ENCODE measurements at regions not wholly inside any gene's neighbourhood (a gene's known extent, or its start where the extent isn't known, plus 50 kb on each side); places are given as distances from the start of the nearest gene placed in this dataset.

- peaks cover 4% of the 10 kb centered on the region for H3K36me3 Mint-ChIP-seq
- H3K27ac Mint-ChIP-seq: peak overlapping the region; percentile 5
- TF ChIP-seq CTCF (IDR thresholded peaks at IDR 0.05; ENCODE audit: unreplicated experiment): no peak
- no peaks in the 10 kb centered on the region for H3K9me3 Mint-ChIP-seq
- H3K4me1 Mint-ChIP-seq: peaks cover 34% of the 10 kb centered on the region
- H3K27me3 Mint-ChIP-seq (ENCODE audit: low read depth): no peaks in the 10 kb centered on the region
- no peak for DNase-seq (ENCODE audit: low spot score in 2 of 2, unreplicated experiment in 2 of 2)
- H3K4me3 Mint-ChIP-seq: no peak overlapping the region
These were observed 150.1 kb upstream of the SOD1 start for GRCh38 chr21:31509194-31510017.

GRCh38 chr21:31505975-31506374 lies 153.5 kb upstream of the SOD1 start:
- Mint-ChIP-seq H3K4me3 (no peak overlapping the region), H3K9me3 (no peaks in the 10 kb centered on the region), H3K4me1 (peaks cover 64% of the 10 kb centered on the region), H3K27ac (peak overlapping the region; percentile 37), H3K27me3 (ENCODE audit: low read depth) (no peaks in the 10 kb centered on the region), H3K36me3 (peaks cover 4% of the 10 kb centered on the region)
- no peak for TF ChIP-seq CTCF (IDR thresholded peaks at IDR 0.05; ENCODE audit: unreplicated experiment)
- DNase-seq (ENCODE audit: low spot score in 2 of 2, unreplicated experiment in 2 of 2): no peak

DNA sequence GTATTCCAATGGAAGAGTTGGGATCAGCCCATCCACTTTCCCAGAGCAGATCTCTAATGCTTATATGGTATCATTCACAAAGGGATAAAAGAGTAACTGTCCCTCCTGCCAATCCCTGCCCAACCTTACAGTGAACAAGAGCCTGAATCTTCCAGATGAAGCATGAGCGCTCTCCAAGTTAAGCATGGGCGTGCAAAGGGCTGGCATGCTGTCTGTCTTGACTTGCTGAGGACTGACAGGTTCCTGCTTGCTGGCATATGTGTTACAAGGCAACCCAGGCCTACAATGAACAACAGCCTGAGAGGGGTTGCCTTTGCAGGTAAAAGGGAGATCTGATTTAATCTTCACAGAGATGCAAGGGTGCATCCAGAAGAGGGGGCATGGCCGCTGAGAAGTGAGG lies 155.6 kb upstream of the SOD1 start:
- no peak for DNase-seq (ENCODE audit: low spot score in 2 of 2, unreplicated experiment in 2 of 2)
- Mint-ChIP-seq H3K4me1 (peaks cover 71% of the 10 kb centered on the region), H3K4me3 (no peak overlapping the region), H3K27me3 (ENCODE audit: low read depth) (no peaks in the 10 kb centered on the region), H3K27ac (peak overlapping the region; percentile 73), H3K36me3 (peaks cover 4% of the 10 kb centered on the region), H3K9me3 (no peaks in the 10 kb centered on the region)
- no peak for TF ChIP-seq CTCF (IDR thresholded peaks at IDR 0.05; ENCODE audit: unreplicated experiment)

- Mint-ChIP-seq H3K27me3 (ENCODE audit: low read depth) (no peaks in the 10 kb centered on the region), H3K27ac (peak overlapping the region; percentile 73), H3K4me3 (no peak overlapping the region)
These were observed 156.0 kb upstream of the SOD1 start for GRCh38 chr21:31503467-31503866.

DNA sequence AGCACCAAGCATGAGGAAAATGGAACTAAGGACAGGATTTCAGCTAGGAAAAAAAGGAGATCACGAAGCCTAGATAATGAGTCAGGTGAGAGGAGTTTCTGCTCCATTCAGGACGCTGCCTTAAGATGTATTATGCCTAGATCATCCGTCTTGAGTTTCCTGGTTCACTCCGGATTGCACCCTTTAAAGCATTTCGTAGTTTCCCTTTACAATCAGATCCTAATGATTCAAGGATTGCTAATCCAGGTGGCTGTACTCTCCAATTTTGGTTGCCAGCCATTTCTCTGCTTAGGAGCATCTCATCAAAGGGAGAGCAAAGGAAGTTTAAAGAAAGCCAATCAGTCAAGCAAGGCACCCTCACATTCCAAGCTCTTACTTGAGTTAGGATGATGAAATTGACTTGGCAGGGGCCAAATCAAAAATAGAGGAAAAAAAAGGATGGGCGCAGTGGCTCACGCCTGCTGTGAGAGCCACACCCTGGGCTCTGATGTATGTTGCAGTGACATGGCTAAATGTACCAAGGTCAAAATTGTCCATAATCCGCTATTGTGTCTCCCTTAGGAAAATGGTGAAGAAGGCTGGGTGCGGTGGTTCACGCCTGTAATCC lies 156.9 kb upstream of the SOD1 start:
- TF ChIP-seq CTCF (IDR thresholded peaks at IDR 0.05; ENCODE audit: unreplicated experiment): no peak
- H3K9me3 Mint-ChIP-seq: no peaks in the 10 kb centered on the region
- peaks cover 4% of the 10 kb centered on the region for H3K36me3 Mint-ChIP-seq
- peak overlapping the region; percentile 26 for H3K4me3 Mint-ChIP-seq
- no peak for DNase-seq (ENCODE audit: low spot score in 2 of 2, unreplicated experiment in 2 of 2)
- peak overlapping the region; percentile 99 for H3K27ac Mint-ChIP-seq
- peaks cover 70% of the 10 kb centered on the region for H3K4me1 Mint-ChIP-seq
- no peaks in the 10 kb centered on the region for H3K27me3 Mint-ChIP-seq (ENCODE audit: low read depth)

More at GRCh38 chr21:31503467-31503866, 156.0 kb upstream of the SOD1 start:
- Mint-ChIP-seq H3K4me1 (peaks cover 67% of the 10 kb centered on the region), H3K36me3 (peaks cover 4% of the 10 kb centered on the region), H3K9me3 (no peaks in the 10 kb centered on the region)
- DNase-seq (ENCODE audit: low spot score in 2 of 2, unreplicated experiment in 2 of 2): no peak
- TF ChIP-seq CTCF (IDR thresholded peaks at IDR 0.05; ENCODE audit: unreplicated experiment): no peak
